NB4 (cell line): ENCODE measurements at regions not wholly inside any gene's neighbourhood (a gene's known extent, or its start where the extent isn't known, plus 50 kb on each side); places are given as distances from the start of the nearest gene placed in this dataset.

Experiments used
- DNase-seq: peaks from one replicate; pipeline ENCODE4 v3.0.0; 2010; ENCODE audit warnings: low read depth
- H3K4me3 ChIP-seq: one replicate; pipeline ENCODE4 v1.5.1; 2011; ENCODE audit warnings: mild to moderate bottlenecking, low read depth, low read length, moderate library complexity
- MYC ChIP-seq: IDR thresholded peaks from 2 replicates; pipeline ENCODE4 v1.6.1; 2011; ENCODE audit warnings: low read depth, low read length
- POLR2A ChIP-seq: IDR thresholded peaks from 2 replicates; pipeline ENCODE4 v1.6.1; 2011; ENCODE audit warnings: mild to moderate bottlenecking; ENCODE audit not compliant: insufficient read length; ENCODE audit errors: extremely low read depth
- TF ChIP-seq, protein P1 (sequence below): IDR thresholded peaks from 2 replicates; pipeline ENCODE4 v1.6.1; 2011; ENCODE audit warnings: low read depth, low read length
- TF ChIP-seq, protein P2 (sequence below): IDR thresholded peaks from one replicate; pipeline ENCODE4 v1.5.1; 2012; ENCODE audit warnings: low read depth, low read length

DNA sequence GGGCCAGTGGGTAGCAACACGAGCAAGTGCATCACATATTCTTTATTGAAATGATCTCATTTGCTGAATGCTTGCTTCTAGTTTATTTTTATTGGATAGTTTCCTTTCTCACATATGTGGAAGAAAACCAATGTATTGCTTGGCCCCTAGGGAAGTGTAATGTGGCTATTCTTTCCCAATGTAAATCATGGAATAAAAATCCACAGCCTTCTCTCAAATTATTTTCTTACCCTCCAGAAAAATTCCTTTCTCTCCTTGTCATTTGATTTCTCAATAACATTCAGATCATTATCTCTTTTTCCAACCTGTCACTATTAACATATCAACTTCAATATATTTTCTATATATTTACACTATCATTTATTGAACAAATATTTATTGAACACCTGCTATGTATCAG lies 51.9 kb upstream of the PTPRK start:
- DNase-seq = no peak
- H3K4me3 ChIP-seq = no peak overlapping the region
- TF ChIP-seq, protein P1, sequence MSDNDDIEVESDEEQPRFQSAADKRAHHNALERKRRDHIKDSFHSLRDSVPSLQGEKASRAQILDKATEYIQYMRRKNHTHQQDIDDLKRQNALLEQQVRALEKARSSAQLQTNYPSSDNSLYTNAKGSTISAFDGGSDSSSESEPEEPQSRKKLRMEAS = no peak
- TF ChIP-seq, protein P2, sequence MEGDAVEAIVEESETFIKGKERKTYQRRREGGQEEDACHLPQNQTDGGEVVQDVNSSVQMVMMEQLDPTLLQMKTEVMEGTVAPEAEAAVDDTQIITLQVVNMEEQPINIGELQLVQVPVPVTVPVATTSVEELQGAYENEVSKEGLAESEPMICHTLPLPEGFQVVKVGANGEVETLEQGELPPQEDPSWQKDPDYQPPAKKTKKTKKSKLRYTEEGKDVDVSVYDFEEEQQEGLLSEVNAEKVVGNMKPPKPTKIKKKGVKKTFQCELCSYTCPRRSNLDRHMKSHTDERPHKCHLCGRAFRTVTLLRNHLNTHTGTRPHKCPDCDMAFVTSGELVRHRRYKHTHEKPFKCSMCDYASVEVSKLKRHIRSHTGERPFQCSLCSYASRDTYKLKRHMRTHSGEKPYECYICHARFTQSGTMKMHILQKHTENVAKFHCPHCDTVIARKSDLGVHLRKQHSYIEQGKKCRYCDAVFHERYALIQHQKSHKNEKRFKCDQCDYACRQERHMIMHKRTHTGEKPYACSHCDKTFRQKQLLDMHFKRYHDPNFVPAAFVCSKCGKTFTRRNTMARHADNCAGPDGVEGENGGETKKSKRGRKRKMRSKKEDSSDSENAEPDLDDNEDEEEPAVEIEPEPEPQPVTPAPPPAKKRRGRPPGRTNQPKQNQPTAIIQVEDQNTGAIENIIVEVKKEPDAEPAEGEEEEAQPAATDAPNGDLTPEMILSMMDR = no peak
- TF ChIP-seq MYC = no peak
- TF ChIP-seq POLR2A = no peak

DNA sequence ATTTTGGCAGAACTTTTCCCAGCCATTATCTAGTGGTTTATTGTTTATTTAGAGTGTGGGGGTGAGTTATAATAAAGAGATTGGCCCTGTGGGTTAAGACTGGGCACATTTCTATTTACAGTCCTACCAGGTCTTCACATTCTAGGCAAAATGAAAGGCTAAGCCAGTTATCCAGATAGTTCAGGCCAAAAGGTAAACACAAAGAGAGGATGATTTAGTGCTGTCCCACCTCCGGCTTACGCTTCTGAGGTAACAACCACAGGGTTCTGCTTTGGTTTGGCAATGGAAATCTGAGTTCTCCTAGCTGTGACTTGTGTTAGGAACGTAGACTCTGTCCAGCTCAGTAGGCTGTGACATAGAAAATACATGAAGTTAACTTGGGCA lies 50.3 kb upstream of the PTPRK start:
- H3K4me3 ChIP-seq = no peak overlapping the region
- TF ChIP-seq, protein P1 = no peak
- TF ChIP-seq POLR2A = no peak
- no peak for DNase-seq

DNA sequence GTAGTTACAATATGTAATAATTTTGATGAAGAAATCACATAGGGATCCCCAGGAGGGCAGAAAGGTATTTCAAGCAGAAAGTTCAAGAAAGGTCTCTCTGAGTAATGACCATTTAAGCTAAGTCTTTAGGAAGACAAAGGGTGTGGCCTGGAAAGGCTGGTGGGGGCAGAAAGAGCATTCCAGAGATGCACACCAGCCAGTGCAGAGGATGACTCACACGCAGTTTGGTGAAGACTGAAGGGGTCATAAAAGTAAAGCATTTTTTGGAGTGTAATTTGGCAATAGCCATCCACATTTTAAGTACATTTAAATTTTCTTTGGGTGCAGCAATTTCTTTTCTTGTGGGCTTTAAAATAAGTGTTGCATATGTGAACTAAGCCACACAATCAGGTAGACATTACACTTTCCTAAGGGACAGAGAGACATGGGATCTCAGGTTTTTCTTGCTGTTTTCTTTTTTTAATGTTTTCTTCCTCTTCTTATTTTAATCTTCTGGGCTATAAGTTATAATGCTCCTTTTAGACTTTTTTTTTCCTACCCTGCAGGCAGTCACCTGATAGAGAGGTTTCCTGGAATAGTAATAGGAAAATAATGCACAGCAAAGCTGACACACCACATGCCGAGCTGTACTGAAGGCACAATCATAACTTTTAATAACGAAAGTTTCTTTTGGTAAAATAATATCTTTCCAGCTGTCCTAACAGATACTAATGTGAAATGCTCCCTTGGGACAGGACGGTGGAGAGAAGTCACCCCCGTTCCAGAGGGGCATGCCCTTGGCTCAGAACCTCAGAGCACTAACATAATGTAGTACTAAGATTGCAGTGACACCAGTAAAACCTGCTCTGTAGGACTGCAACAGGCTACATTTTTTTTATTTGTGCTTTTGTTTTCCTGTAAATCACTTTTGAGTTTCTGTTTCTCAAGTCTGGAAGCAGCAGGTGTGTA lies 49.6 kb upstream of the PTPRK start:
- TF ChIP-seq, protein P1 = no peak
- TF ChIP-seq POLR2A = no peak
- TF ChIP-seq MYC = no peak
- TF ChIP-seq, protein P2 = no peak
- no peak for DNase-seq
- H3K4me3 ChIP-seq = no peak overlapping the region
